NCI-H2107 treated with DMSO at 0.1 percent for 48 hours (cell line): ENCODE measurements at regions not wholly inside any gene's neighbourhood (a gene's known extent, or its start where the extent isn't known, plus 50 kb on each side); places are given as distances from the start of the nearest gene placed in this dataset.

Experiments
- DNase-seq: peaks from one replicate; lab custom pipeline; 2025; ENCODE audit not compliant: unreplicated experiment; lab: John Stamatoyannopoulos, UW

DNA sequence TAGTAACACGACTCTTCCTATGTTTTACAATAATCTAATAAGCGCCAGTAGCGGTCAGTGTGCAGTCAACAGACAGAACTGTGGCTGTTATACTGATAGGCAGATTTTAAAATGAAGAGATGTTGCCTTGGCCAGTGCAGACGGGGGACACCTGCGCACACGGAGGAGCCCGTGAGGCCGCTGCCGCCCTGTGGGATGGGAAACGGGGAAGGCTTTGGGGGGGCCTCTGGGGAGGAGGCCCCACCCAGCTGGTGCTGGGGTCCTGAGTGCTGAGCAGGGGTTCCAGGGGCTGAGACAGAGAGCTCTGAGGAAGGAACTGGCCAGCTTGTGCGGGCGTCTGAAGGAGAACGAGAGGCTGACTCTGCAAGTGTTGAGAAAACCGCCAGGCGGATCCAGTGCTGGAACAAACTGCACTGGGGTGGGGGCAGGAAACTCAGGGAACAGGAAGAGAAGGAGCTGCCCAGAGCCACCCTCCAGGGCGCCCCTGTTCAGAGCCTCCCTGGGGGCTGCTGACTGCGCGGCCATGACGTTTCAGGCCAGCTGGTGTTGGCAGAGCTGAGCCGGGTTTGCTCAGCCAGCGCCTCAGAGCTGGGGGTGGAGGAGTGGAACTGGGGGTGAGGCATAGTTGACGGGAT is 426.4 kb downstream of the TCERG1L start:
- no peak for DNase-seq

DNA sequence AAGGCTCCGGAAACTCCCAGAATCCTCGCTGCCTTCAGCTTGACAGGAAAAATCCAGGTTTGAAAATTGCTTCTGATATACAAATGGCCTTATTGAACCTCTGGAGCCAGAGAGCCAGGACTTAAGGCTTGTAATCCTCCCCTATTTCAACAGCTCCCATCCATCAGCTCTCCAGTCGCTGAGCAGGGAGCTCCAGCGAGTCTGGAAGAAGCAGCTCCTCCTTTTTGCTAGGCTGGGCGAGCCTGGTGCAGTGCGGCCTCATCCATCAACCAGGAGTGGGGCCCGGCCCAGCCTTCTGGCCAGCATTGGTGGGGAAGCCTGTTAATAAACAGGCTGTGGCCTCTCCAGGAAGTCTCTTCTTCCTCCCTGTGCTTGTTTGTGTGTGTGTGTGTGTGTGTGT is 424.4 kb downstream of the TCERG1L start:
- DNase-seq, result no peak

DNA sequence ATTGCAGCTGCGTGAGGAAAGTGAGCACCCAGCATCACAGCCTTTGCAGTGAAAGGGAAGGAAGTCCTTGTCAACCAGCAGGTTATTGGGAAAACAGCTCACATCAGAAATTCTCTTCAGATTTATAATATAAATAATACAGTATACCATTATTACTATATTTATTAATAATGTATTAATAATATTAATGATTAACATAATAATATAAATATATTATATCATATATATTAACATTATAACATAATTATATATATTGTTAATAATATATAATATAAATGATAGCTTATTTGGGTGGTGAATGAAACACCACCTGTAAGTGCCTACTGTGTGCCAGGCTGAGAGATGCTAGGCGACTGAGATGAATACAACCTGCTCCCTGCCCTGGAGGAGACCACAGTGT is 423.0 kb downstream of the TCERG1L start:
- no peak for DNase-seq

DNA sequence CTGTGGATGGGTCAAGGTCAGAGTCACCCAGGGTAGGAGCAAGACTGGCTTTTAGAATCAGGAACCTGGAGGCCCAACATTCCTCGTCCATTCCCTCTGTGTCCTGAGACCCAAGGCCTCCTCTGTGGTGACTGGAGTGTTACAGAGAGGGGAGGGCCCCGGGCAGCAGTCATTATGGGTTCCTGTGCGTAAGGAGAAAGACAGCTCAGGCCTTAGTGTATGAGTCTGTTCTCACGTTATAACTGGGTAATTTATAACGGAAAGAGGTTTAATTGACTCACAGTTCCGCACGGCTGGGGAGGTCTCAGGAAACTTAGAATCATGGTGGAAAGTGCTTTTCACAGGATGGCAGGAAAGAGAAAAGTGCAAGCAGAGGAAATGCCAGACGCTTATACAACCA is 422.3 kb downstream of the TCERG1L start:
- DNase-seq, result no peak

DNA sequence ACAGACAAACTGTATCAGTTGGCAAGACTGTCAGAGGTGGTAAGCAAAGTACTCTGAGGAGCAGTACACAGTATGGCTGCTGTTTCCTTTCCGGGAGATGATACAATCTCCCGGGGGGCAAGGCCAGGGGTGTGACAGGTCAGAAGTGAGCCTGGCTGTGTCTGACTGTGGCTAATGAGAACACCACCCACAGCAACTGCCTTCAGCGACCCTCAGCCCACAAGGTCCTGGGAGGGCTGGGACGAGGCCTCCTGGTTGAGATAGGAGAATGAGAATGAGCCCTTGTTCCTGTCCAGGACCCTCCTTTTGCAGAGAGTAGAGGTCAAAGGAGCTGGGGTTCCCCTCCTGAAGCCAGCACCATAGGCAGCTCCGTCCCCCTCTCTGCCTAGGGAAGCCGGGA is 421.7 kb downstream of the TCERG1L start:
- DNase-seq, result no peak

DNA sequence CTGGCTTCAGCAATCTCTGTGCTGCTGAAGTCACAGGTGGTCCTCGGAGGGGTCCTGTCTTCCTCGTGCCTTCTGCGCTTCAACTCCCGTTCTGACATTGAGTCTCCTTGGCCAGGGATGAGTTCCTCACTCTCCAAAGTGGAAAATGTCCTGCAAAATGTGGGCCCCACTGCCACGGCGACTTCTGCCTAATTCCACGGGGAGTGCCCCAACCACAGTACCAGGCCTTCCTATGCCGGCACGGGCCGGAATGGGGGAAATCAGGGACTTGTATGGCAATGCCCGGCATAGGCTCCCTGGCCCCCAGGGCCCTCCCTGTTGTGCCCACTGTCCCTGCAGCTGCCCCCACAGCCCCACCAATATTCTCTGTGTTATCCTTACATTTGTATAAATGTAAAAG is 420.5 kb downstream of the TCERG1L start:
- DNase-seq, result no peak

DNA sequence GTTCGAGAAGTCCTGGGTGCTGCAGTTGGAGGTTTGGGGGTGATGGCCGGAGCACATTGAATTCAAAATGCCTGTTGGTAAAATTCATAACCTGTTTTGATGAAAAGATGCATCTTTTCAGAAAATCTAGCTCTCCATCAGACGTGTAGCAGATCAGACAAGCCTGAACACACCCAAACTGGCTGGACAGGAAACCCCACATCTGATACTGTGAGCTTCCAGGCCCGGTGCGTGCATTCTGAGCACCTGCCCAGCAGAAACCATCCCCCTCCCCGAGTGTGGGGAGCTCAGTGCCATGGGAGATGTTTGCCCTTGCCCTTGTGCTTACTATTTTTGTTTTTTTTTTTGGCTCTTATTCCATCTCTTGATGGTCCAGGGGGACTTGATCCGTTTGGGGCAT is 417.1 kb downstream of the TCERG1L start:
- no peak for DNase-seq

DNA sequence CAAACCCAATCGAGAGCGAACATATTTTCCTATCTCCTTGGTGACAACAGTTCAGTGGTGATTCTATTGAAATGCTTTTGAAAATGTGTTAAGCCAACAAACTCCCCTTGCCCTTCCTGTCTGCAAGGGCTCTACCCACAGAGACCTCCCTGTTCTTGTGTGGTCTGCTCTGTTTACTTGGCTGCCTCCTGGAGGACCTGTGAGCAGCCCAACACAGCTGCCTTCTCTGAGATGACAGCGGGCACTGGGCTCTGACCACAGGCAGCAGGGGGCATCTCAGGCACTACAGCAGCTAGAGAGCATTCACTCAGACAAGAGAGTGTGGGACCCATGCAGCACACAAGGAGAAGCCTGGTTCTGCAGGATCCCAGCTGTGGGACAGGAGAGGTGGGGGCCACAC is 416.4 kb downstream of the TCERG1L start:
- DNase-seq, result no peak

DNA sequence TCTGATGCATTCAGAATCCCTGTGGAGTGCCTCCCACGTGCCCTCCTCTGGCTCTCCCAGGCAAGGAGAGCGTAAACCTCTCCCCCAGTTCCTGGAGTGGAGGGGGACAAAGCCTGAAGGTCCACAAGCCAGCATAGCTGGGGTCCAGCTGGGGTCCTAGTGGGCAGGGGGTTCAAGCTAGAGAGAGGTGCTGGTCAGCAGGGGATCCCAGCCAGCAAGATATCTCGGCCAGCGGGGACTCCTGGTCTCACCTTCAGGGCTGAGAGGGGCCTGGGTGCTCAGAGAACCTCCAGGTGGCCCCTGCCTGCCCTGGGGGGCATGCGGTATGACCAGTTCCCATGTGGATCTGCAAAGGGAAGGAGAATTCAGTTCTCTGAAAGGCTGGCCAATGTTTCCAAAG is 413.7 kb downstream of the TCERG1L start:
- DNase-seq, result no peak

DNA sequence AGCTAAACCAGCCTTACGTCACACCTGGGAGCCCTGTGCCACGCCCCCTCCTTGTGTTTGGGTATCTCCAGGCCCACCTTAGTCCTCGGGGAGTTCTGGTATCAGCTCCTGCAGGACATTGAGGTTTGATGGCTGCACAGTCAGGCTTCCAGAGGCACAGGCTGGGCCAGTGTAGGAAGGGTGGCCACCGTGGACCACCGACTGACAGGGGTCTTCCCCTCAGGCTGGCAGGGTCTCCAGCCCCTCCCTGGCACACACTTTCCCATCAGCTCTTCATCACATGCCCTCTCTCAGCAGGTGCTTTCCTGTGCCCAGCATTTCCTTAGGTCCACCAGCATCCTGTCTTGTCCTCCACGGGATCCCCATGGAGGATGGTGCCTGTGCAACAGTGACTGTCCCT is 413.1 kb downstream of the TCERG1L start:
- no peak for DNase-seq

DNA sequence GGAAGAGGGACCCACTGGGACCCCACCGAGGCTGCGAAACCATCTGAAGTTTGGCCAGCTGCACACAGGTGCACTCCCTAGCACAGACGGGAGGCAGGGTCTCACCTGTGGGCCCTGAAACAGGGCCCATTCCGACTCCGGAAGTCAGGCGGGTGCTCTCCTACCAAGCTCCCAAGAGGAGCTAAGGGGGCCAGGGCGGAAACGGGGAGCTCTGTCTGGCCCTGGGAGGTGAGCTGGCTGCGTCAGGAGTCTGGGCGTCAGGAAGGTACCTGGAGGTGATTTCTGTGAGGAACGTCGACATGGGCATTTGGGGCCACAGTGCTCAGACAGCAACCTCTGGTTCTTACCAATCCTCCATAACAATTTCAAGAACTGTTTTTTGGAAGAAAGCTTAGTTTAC is 411.7 kb downstream of the TCERG1L start:
- no peak for DNase-seq

DNA sequence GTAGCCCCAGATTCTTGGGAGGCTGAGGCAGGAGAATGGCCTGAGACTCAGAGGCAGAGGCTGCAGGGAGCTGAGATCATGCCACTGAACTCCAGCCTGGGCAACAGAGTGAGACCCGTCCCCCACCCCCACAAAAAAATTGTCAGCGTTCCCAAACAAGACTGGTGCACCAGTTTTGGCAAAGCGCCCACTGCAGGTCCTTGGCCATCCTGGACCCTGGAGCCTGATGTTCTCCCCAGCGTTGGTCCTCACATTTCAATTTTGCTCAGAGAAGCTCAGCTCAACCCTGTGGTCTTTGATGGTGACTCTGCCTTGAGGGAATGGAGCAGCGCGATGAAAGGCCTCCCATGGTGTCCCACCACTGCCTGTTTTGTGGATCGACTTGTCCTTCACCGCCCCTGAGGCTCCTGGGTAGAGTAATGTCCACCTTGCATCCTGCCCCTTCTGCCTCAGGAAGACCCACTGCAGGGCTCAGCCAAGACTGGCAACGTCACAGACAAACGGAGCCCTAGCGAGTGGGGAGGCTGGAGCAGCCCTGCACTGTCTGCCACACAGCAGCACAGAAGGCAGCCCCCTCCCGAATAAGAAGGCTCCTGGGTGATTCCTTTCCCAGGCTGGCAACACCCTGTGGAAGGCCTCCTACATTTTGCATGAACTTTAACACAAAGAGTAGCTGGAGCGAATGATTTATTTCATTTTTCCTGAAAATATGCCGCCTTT is 410.9 kb downstream of the TCERG1L start:
- no peak for DNase-seq

DNA sequence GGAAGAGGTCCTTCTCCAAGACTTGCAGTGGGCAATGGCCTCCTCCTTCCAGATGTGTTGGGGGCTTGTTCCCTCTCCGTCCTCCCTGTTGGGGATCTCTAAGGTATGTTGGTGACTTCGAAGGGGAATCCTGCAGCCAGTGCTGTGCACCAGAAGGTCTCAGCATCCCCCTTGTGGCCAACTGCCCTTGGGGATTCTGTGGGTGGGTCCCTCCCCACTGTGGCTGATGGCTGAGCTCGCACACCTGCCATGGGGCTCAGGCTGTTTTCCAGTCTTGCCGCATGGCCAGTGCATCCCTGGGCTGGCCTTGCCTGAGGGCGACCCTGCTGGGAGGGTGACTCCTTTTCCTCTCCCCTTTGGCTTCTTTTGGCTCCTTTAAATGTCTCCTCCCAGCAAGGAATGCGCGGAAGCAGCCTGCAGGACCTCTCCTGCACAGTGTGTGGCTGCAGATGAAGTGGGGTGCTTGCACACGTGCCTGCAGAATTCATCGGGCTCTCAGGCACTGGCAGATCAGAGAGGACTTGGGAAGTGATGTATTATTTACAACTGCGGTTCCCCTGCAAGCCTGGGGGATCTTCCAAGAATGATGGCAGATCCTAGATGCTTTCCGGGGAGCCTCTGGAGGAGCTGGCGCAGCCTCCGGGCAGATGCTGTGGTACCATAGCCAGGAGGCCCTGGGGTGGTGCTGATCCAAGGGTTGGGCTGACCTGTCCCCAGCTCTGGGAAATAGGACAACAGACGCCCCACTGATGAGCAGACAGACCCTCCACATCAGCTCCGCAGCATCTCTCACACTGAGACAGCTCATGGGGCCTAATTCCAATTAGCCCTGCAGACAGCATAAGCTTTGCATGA is 410.0 kb downstream of the TCERG1L start:
- no peak for DNase-seq

DNA sequence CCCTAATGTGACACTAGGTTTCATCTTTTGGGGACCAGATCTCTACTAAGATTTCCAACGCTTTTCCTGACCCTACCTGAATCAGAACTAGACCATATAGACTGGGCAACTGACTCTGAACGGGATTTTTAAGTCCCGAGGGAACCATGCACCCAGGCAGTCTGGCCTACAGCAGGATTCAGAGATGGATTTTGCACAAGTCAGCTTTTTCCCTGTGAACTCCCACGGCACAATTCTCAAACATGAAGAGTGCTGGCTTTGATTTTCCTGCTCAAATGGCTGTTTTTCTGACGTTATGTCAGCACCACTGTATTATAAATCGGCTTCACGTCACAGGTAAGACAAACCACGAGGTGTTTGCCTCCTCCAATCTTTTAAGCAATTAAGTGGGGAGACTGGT is 409.1 kb downstream of the TCERG1L start:
- DNase-seq, result no peak

DNA sequence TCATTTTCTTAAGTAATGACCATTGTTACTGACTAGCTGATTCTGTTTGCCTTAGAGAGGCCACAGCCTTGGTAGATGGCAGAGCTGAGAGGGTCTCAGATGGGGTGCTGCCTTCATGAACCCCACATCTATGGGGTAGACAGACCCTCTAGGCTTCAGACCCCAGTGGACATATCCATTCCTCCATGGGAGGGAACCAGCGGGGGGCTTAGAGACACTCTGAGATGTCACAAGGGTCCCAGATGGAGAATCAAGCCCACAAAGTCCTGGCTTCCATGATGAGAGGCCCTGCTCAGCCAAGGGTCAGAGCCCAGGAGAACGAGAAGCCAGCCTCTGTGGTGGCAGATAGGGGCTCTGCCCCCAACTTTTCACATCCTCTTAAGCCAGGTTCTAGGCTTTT is 408.6 kb downstream of the TCERG1L start:
- DNase-seq, result no peak

DNA sequence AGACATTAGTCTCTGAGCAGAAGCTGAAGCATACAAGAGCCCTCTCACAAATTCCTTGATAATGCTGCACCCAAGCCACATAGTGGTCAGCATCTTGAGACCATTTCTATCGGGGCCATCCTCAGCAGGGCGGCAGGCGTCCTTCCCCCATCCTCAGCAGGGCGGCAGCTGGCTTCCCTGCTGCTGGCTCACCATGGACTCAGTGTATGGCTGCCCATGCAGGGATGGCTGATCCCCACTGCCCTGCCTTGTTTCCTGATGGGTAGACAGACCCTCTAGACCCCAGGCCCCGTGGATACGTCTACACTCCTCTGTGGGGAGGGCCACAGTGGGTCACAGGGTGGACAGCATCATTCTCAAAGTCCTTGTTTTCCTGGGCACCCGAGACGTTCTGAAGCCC is 406.8 kb downstream of the TCERG1L start:
- no peak for DNase-seq

DNA sequence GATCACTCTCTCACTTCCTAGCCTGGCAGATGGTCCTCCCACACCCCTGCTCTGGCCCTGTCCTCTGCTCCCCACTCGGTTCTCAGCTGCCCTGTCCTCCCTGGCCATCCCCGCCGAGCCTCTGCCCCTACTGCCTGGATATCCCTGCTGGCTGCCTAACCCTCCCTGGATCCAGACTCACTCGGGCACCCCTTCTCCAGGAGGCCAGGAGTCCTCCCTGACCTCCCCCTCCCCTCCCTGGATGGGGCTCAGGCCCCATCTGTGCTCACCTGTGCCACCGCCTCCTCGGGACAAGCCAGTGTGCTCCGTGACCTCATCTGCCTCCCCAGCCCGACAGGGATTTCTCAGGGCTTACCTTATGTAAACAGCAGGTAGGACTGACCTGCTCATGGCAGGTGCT is 406.1 kb downstream of the TCERG1L start:
- no peak for DNase-seq

DNA sequence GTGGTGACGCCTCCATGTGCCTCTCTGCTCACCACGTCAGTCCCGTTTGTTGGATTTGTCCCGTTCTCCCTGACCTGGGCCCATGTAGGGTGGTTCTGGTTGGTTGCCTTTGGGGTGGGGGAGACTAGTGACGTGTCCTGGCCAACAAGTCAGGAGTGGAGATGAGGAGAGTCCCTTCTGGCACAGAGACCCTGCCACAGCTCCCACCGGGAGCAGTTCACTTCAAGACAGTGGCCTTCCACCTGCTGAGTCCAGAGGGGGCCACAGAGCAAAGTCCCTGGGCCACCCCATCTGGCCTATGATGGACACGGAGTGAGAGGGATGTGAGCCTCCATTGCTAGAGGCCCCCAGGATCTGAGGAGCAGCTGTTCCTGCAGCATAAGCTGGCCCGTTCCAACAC is 405.6 kb downstream of the TCERG1L start:
- no peak for DNase-seq

DNA sequence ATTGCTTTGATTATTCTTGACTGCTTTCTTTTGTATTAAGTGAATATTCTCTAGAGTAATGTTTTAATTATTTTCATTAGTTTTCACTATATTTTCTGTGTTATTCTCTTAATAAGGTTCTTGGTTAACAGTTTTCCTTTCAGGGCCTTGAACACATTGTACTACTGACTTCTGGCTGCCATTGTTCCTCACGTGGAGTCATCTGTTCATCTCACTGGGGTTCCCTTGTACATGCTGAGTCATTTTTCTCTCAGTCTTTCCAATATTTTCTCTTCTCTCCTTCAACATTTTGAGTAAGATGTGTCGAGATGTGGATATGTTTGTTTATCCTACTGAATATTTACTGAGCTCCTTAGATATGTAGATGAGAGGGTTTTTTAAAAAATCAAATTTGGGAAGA is 400.7 kb downstream of the TCERG1L start:
- DNase-seq, result no peak

DNA sequence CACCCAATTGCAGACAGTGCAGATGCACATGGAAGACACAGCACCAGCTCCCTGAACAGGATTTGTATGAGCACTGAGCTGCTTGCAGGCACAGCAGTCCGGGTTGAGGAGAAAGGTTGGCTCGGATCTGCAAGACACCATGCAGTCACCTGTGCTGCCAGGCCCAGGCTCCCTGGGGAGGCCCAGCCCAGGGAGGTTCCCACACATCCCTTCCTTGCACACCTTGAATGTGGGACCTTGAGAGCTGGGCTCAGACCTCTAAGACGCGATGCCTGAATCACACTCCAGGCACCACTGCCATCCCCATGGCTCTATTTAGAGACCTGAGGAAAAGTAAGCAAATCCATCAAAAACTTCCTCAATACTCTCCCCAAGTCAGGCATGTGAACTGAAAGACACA is 397.7 kb downstream of the TCERG1L start:
- DNase-seq, result no peak

DNA sequence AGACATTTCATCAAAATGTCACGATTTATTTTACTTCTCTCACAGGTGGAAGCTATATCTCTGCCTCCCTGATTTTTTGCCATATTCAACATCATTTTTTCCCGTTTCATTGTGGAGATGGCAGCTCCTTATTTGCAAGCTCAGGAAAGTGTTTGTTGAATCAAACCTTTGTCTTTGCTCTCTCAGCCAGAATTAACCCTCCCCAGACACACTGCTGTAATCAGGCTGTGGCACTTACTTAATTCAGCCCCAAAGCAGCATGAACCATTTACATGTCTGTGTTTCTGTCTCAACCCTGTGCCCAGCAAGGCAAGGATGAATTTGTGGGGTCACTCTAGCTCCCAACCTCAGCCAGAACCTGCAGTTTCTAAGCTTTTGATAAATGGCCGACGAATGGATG is 397.2 kb downstream of the TCERG1L start:
- no peak for DNase-seq

DNA sequence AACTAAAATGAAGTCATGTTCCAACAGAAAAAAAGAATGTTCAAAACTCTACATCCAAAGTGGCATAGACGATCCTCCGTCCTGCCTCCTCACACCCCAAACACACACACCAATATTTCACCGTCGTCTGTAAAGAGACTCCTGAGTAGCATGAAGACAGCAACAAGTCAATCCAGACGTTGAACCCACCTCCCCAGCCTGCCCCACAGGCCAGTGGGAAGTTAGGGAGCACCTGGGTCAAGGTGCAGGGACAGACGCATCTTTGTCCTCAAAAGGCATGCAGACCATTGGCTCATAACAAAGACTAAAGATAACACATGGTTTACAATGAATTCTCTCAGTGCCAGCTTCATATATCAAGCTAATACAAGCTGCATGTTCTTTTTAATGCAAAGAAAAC is 396.5 kb downstream of the TCERG1L start:
- DNase-seq, result no peak
